Natural killer cell (primary cell): ENCODE measurements at regions not wholly inside any gene's neighbourhood (a gene's known extent, or its start where the extent isn't known, plus 50 kb on each side); places are given as distances from the start of the nearest gene placed in this dataset.

ENCODE experiments used
- ATAC-seq, 3 donors: fragments of 150-1000 bp in 2 of 3; fragments of 200-7000 bp in 1 of 3; cut with Tn5 transposase; 1 replicate in 1 of 3; 2 replicates in 2 of 3; pipeline ENCODE4 v1.10.0; 2021; ENCODE audit warnings: mild to moderate bottlenecking in 2 of 3, moderate library complexity in 2 of 3
- DNase-seq, 2 donors: peaks; one replicate each; pipeline versions ENCODE4 v3.0.0 to v3.0.0-alpha.2; 2013 to 2021; ENCODE audit warnings: mixed read lengths in 1 of 2
- H3K27ac ChIP-seq: one replicate; pipeline ENCODE4 v1.5.1; 2013; ENCODE audit warnings: mild to moderate bottlenecking, low read length
- H3K27me3 ChIP-seq: one replicate; pipeline ENCODE4 v1.6.1; 2013; ENCODE audit warnings: low read length; ENCODE audit not compliant: control insufficient read depth, insufficient read depth
- H3K36me3 ChIP-seq: one replicate; pipeline ENCODE4 v1.6.1; 2013; ENCODE audit warnings: low read length; ENCODE audit not compliant: control insufficient read depth, insufficient read depth
- H3K4me1 ChIP-seq: one replicate; pipeline ENCODE4 v1.6.1; 2013; ENCODE audit warnings: low read length; ENCODE audit not compliant: control insufficient read depth, insufficient read depth
- H3K4me3 ChIP-seq: one replicate; pipeline ENCODE4 v1.5.1; 2013; ENCODE audit warnings: low read length
- H3K9me3 ChIP-seq: one replicate; pipeline ENCODE4 v1.6.1; 2013; ENCODE audit warnings: low read length; ENCODE audit not compliant: control insufficient read depth, insufficient read depth
- H3K27ac Mint-ChIP-seq, 2 donors: one replicate each; pipeline ENCODE4 v1.8.0; 2022; ENCODE audit warnings: mild to moderate bottlenecking in 2 of 2, mixed read lengths in 2 of 2, moderate library complexity in 1 of 2
- H3K27me3 Mint-ChIP-seq, 2 donors: one replicate each; pipeline ENCODE4 v1.8.0; 2022; ENCODE audit warnings: low read depth in 2 of 2, mixed read lengths in 2 of 2
- H3K36me3 Mint-ChIP-seq: one replicate; pipeline ENCODE4 v1.8.0; 2022; ENCODE audit warnings: mixed read lengths
- H3K4me1 Mint-ChIP-seq, 2 donors: one replicate each; pipeline ENCODE4 v1.8.0; 2022; ENCODE audit warnings: mixed read lengths in 2 of 2
- H3K4me3 Mint-ChIP-seq: one replicate; pipeline ENCODE4 v1.8.0; 2022; ENCODE audit warnings: mild to moderate bottlenecking, moderate library complexity, mixed read lengths
- H3K9me3 Mint-ChIP-seq, 2 donors: one replicate each; pipeline ENCODE4 v1.8.0; 2022; ENCODE audit warnings: mixed read lengths in 2 of 2
- CTCF ChIP-seq: fragments of 200-600 bp; IDR thresholded peaks from one replicate; pipeline ENCODE4 v1.8.0; 2022; ENCODE audit warnings: antibody characterized with exemption
- WGBS: methylation state at CpG from one replicate; pipeline ENCODE4 v1.1.7; 2013; ENCODE audit warnings: missing lambda C conversion rate; ENCODE audit not compliant: insufficient coverage; 5-methylcytosine and 5-hydroxymethylcytosine counted together
- intact Hi-C: fragments of 100-400 bp; cut with micrococcal nuclease; formaldehyde crosslinking; loops from one replicate; pipeline ENCODE4 v1.14.2; 2022

DNA sequence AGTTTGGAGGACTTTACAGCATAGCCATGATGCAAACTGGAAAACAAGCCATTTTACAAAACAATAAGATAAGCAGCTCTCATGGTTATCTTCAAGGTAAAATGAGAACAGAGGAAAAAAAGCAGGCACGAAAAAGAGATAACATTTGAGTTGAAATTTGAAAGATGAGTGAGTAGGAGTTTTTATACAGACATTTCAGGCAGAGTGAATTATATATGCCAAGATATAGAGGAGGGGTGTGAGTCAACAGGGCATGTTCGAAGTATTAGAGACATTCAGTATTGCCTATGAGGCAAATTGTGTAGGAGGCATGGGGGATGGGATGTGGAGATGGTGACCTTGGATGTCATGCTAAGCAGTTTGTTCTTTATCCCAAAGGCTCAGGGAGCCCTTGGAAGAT lies 240.5 kb upstream of the MAN1A1 start:
- H3K36me3 Mint-ChIP-seq, result no peaks in the 10 kb centered on the region

DNA sequence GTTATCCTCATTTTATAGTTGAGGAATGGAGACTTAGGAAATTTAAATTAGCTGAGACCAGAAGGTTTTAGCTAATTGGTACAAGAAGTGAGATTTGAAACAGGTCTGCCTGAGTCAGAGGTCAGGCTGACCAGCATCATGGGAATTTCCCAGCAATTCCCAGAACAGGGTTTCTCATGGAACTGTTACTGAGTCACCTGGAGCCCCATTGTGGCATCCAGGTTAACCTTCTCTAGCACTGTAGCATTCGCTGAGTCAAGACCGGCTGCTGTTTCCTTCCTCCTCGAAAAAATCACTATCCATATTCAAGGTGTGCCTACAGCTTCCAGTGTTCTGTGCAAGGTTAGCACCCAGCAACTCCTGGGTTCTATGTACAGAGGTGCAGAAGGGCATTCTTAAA lies 238.0 kb upstream of the MAN1A1 start:
- Mint-ChIP-seq H3K4me3 (no peak overlapping the region), H3K9me3 (no peaks in the 10 kb centered on the region), H3K27ac (no peak overlapping the region), H3K27me3 (peaks cover 0 to 6% of the 10 kb centered on the region in 2 donors), H3K36me3 (no peaks in the 10 kb centered on the region), H3K4me1 (no peaks in the 10 kb centered on the region)
- Histone ChIP-seq H3K9me3 (no peaks in the 10 kb centered on the region), H3K27ac (no peak overlapping the region), H3K4me3 (no peak overlapping the region), H3K27me3 (no peaks in the 10 kb centered on the region), H3K36me3 (no peaks in the 10 kb centered on the region), H3K4me1 (no peaks in the 10 kb centered on the region)
- WGBS, result 81% methylated on average over 3 of the region's 3 CpGs
- ATAC-seq, result no peak
- TF ChIP-seq CTCF, result no peak
- intact Hi-C loops, result no loop called here
- DNase-seq, result no peak

More for the DNA sequence above, 240.5 kb upstream of the MAN1A1 start:
- Mint-ChIP-seq H3K4me1 (no peaks in the 10 kb centered on the region), H3K27me3 (peaks cover 0 to 6% of the 10 kb centered on the region in 2 donors), H3K9me3 (no peaks in the 10 kb centered on the region), H3K4me3 (no peak overlapping the region), H3K27ac (no peak overlapping the region)
- no peak overlapping the region for H3K4me3 ChIP-seq
- intact Hi-C loops, result no loop called here
- no peaks in the 10 kb centered on the region for H3K4me1 ChIP-seq
- ATAC-seq (no peak), DNase-seq (no peak)
- 74% methylated on average over 2 of the region's 2 CpGs for WGBS
- no peaks in the 10 kb centered on the region for H3K27me3 ChIP-seq
- no peaks in the 10 kb centered on the region for H3K9me3 ChIP-seq
- H3K36me3 ChIP-seq, result no peaks in the 10 kb centered on the region
- H3K27ac ChIP-seq, result no peak overlapping the region
- no peak for TF ChIP-seq CTCF

- DNase-seq (no peak), ATAC-seq (no peak)
- TF ChIP-seq CTCF, result no peak
- Mint-ChIP-seq H3K27me3 (peaks cover 0 to 6% of the 10 kb centered on the region in 2 donors), H3K4me3 (no peak overlapping the region), H3K27ac (no peak overlapping the region), H3K36me3 (no peaks in the 10 kb centered on the region), H3K4me1 (no peaks in the 10 kb centered on the region), H3K9me3 (no peaks in the 10 kb centered on the region)
- WGBS, result 75% methylated on average over 3 of the region's 3 CpGs
- H3K4me3 ChIP-seq, result no peak overlapping the region
- no peak overlapping the region for H3K27ac ChIP-seq
- H3K27me3 ChIP-seq, result no peaks in the 10 kb centered on the region
- H3K9me3 ChIP-seq, result no peaks in the 10 kb centered on the region
- H3K36me3 ChIP-seq, result no peaks in the 10 kb centered on the region
- intact Hi-C loops, result no loop called here
- H3K4me1 ChIP-seq, result no peaks in the 10 kb centered on the region
Observed at GRCh38 chr6:119586250-119586882, 236.8 kb upstream of the MAN1A1 start.

- Mint-ChIP-seq H3K4me1 (no peaks in the 10 kb centered on the region), H3K9me3 (peaks cover 0 to 4% of the 10 kb centered on the region in 2 donors), H3K27me3 (peaks cover 0 to 3% of the 10 kb centered on the region in 2 donors), H3K4me3 (no peak overlapping the region), H3K27ac (no peak overlapping the region), H3K36me3 (no peaks in the 10 kb centered on the region)
- Histone ChIP-seq H3K36me3 (no peaks in the 10 kb centered on the region), H3K27me3 (no peaks in the 10 kb centered on the region), H3K4me3 (no peak overlapping the region), H3K9me3 (no peaks in the 10 kb centered on the region), H3K27ac (no peak overlapping the region), H3K4me1 (no peaks in the 10 kb centered on the region)
- ATAC-seq (no peak), DNase-seq (no peak)
- intact Hi-C loops, result no loop called here
- no peak for TF ChIP-seq CTCF
Observed at GRCh38 chr6:119584088-119584487, 234.5 kb upstream of the MAN1A1 start.
